NCI-H446 (cell line): ENCODE measurements at regions not wholly inside any gene's neighbourhood (a gene's known extent, or its start where the extent isn't known, plus 50 kb on each side); places are given as distances from the start of the nearest gene placed in this dataset.

ENCODE experiments used
- DNase-seq, 2 experiments: peaks; one replicate each; lab custom pipeline; 2025; lab: John Stamatoyannopoulos, UW

GRCh38 chr10:128617532-128617931, 491.3 kb upstream of the MKI67 start:
- no peak for DNase-seq

DNA sequence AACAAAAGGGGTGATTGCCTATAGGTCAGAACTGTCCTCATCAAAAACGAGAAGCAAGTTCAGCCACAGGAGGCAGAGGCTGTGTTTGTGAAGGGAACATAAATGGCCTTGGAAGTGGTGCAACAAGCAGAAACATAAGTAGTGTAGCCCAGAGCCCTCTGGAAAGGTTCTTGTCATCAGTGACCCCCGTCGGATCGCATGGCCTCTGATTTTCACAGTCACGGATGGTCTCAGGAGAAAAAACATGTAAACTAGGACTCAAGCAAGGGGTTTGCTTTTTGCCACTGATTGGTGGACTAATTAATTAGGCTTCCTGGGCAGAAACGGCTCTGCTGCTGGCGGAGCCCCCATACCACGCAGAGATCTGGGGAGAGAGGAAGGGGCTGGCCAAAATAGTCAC, 496.5 kb upstream of the MKI67 start:
- no peak for DNase-seq

- DNase-seq: no peak
Measured at GRCh38 chr10:128623776-128624175, 497.6 kb upstream of the MKI67 start.

DNA sequence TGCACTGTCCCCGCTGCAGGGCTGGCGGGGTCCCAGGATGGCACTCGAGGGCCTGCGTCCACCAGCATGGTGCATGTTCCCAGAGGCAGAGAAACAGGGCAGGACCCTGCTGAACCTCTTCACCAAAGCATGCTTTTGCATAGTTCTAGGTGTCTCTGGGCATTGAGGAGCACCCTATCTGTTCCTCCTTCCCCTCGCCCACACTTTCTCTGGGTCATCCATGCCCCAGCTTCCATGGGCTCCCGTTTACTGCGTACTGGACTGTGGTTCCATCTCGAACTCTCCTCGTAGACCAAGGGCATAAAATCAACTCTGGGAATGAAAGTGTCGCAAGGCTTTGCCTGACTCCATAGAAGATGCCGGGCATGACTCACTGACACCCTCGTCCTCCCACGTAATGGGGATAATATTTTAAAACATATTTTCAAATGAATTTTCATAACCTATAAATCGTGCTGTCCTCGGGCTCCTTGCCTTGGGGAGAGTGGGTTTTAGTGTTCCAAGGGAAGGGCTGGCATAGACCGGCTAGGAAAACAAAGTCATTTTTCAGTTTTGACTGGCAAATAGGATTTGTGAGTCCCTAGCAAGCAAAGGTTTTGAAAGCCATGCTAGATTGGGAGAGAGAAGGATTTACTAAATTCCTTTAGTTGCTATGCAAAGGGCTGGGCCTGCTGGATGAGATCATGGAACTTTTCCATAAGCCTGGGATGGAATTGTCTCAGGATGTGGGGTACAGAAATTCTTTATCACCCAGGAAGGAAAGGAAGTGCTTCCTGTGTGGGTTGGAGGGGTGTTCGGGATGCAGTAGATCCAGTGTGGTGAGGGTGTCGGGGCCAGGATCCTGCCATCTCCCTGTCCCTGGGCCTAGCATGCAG, 498.7 kb upstream of the MKI67 start:
- DNase-seq: no peak

DNA sequence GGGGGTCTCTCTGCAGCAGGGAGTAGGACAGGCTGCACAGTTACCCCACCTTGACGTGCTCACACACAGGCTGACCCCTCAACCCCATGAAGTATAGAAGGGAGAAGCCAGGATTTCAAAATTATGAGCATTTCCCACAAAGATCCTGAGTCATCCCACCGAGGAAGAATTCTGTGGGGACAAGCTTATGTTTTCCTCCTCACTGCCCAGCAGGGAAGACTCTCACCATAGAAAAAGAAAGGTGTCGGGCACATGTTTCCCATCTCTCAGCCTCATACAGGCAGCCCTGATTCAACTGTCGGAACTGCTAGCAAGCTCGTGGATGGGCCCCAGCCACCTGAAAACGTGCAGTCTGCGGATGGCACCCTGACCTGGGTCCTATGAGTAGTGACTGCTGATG, 499.7 kb upstream of the MKI67 start:
- DNase-seq: no peak

- DNase-seq: no peak
Measured at GRCh38 chr10:128626397-128627000, 500.3 kb upstream of the MKI67 start.

DNA sequence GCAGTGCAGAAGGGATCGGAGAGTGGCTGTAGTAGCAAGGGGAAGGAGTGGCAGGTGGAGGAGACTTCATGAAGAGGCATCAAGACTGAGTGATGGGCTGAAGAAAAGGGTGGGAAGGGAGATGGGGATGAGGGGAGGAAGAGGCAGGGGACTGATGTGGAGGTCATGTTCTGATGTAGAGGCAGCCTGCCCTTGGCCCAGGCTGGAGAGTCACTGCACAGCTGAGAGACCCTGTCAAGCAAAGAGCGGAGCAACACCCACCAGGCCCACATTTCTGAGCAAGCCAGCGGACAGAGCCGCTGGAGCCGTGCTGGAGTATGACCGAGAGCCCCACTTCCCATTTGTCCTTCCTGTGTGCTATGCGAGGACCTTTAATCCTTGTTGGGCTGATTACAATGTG, 501.6 kb upstream of the MKI67 start:
- no peak for DNase-seq

DNA sequence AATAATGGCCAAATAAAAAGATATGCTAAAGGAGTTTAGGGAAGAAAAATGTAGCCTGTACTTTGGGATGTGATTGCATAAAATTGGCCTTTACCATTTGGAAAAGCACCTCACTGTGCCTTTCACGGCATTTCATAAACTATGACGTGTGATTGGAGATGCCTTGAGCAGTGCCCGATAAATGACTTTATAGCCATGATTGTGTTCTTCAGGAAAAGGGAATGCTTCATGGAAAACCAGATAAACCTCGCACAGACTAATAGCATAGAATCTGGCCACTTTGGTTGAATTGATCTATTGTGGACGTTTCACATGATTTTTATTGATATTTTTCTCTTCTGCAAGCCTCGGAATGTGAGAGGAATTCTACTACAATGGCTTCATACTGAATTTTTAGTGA, 502.0 kb upstream of the MKI67 start:
- no peak for DNase-seq

- no peak for DNase-seq
Measured at GRCh38 chr10:128629111-128630096, 503.2 kb upstream of the MKI67 start.

DNA sequence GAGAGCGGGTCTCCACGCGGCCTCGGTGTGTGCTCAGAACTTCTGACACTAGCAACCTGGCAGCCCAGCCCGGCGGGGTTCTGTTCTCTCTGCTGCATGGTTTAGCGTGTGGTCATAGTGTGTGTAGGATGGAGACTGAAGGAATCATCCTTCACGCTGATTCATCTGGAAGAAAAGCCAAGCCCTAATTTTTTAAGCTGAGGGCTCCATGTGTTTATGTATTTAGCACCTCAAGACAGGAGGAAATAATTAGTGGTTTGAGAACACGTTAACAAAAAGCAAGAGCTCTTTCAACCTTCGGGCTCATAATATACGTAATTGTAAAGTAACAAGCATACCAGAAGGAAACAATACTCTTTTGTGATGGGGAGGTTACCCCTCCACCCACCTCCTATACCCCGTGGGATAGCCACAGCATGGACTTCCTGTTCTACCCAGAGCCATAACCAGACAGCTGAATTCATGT, 504.6 kb upstream of the MKI67 start:
- no peak for DNase-seq

DNA sequence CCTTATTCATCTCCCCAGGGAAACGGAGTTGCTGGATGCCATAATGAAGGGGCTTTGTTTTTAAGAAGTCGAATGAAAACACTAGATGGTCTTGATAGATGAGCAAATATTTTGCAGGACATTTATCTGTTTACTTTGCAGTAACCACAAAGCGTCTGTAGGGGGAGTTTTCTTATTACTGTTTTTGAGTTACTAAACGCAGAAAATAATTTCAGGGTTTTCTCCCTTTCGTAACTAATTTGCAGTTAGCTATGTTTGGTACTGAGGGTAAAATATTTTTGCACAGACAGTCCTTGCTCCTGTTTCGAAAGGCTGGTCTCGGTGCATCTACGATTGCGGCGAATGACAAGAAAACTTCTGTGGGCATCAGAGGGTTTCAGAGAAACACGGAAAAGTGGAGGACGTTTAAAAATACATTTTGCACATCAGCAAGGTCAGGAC, 505.6 kb upstream of the MKI67 start:
- no peak for DNase-seq

- DNase-seq: no peak
Measured at GRCh38 chr10:128632694-128633093, 506.5 kb upstream of the MKI67 start.

DNA sequence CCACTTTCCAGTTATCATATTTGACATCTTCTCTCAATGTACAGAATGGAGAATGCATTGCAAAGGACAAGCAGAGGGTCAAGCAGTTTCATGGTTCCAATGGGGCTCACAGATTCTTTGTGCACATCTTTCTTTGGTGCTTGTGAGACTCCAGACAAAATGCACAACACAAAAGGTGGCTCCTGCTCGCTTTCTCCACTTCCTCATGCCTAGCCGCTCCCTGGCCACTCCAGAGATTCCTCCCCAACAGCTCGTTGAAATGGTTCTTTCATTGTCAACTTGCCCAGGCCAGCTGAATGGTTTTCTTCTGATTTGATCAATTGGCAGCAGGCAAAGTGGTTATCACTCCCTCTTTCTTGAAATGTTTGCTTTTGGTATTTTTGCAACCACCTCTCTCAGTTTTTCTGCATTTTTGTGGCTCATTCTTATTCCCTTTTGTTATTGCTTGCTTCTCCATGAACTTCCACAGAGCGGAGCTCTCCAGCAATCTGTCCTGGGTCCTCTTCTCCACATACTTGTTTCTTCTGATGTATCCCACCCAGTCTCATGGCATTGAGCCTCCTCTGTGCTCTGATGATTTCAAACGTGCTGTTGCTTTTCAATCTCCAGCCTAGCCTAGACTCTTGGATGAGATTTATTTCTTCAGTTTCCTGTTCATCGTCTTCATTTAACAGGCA, 507.8 kb upstream of the MKI67 start:
- no peak for DNase-seq

DNA sequence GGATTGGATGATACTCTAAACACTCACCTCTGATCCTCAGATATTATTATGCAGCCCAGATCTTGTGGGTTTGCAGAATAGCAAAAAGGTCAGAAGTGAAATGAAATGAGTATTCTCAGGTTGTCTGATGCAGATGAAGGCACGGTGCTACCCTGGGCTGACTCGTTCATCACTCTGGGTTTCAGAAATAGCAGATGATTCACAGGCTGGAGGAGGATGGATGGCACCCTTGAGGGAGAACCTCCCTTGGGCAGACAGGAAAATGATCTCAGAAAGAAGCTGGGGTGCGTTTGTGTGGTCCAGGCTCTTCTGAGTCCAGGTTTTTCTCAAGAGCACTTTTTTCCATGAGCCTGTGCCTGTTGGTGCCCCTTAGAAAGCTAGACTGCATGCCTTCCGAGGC, 515.8 kb upstream of the MKI67 start:
- no peak for DNase-seq

GRCh38 chr10:128642502-128642901, 516.3 kb upstream of the MKI67 start:
- DNase-seq: no peak

GRCh38 chr10:128643658-128644057, 517.4 kb upstream of the MKI67 start:
- DNase-seq: no peak

DNA sequence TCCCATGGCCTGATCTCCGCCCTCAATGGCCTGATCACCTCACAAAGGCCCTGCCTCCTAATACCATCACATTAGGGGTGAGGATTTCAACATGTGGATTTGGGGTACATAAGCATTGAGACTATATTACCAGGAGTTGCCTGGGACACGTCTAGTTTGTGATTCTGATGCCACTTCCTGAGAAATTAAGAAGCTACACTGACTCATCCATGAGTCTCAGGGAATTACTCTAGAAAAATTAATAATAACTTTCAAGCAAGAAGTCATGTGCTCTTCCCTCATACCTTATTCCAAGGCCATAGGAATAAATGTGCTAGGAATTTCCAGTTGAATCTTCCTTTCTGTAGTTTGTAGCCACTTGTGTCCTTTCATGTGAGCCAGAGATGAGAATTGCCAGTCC, 519.3 kb upstream of the MKI67 start:
- DNase-seq: no peak

DNA sequence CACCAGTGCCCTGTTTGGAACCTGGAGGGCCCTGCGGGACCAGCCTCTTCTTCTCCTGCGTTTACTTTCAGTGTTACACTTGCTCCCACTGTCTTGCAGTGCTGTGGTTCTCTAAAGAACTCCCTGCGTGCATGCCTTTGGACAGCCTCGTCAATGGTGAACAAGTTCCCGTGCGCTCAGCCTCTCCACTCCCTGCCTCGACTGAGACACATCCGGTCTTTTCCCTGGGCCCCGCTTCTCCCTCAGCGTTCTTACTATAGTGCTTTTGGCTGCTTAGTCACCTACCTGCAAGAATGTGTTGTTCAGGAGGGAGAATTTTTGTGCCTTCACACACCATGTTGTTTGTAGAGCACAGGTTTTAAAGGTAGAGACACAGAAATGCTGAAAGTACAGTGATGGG, 520.7 kb upstream of the MKI67 start:
- DNase-seq: no peak

DNA sequence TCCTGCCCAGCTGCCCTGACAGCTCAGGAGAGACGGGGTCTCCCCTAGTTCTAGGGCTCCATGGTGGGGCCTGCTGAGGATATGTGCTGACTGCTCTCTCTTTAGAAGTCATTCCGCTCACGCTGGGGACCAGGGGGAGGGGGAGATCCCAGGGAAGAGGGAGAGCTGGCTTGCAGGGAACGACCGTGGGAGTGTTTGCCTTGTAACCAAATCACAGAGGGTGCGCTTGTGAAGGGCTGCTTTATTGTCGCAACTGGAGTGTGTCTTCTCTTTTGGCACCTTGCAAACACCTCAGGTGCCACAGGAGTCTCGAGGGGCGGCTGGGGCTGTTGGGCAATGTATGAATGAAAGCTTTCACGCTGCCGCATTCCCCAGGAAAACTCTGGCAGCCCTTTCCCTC, 531.3 kb upstream of the MKI67 start:
- no peak for DNase-seq

GRCh38 chr10:128660726-128661125, 534.5 kb upstream of the MKI67 start:
- DNase-seq: no peak

- no peak for DNase-seq
Measured at GRCh38 chr10:128661404-128662197, 535.4 kb upstream of the MKI67 start.
